ENCODE measurements at regions not wholly inside any gene's neighbourhood (a gene's known extent, or its start where the extent isn't known, plus 50 kb on each side); places are given as distances from the start of the nearest gene placed in this dataset.

- ATAC-seq: no peak
- no peaks in the 10 kb centered on the region for H3K27me3 ChIP-seq
- intact Hi-C loops (cut with DNase I): no loop called here
Measured at GRCh38 chr5:117889596-117889995, 1098.8 kb downstream of the DTWD2 start.

DNA sequence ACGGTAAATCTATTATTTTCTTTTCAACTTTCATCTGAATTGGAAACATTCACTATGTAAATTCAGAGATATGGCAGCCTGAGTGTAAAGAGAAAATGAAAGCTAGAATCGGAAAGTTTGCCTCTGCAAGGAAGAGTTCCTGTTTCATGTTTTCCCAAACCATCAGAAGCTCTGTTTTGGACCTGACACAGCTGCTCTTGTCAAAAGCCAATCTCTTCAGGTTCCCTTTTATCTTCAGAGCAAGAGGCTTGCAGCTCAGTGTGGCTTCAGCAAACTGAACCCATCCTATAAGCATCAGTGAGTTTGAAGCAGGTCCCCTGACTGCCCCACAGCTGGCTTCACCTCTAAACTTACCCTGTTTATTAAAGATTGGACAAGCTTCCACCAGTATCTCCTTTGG lies 1099.7 kb downstream of the DTWD2 start:
- DNase-seq: no peak
- intact Hi-C loops (cut with DNase I): no loop called here
- no peaks in the 10 kb centered on the region for H3K27me3 ChIP-seq
- H3K9me3 ChIP-seq: no peaks in the 10 kb centered on the region
- TF ChIP-seq, protein P1, sequence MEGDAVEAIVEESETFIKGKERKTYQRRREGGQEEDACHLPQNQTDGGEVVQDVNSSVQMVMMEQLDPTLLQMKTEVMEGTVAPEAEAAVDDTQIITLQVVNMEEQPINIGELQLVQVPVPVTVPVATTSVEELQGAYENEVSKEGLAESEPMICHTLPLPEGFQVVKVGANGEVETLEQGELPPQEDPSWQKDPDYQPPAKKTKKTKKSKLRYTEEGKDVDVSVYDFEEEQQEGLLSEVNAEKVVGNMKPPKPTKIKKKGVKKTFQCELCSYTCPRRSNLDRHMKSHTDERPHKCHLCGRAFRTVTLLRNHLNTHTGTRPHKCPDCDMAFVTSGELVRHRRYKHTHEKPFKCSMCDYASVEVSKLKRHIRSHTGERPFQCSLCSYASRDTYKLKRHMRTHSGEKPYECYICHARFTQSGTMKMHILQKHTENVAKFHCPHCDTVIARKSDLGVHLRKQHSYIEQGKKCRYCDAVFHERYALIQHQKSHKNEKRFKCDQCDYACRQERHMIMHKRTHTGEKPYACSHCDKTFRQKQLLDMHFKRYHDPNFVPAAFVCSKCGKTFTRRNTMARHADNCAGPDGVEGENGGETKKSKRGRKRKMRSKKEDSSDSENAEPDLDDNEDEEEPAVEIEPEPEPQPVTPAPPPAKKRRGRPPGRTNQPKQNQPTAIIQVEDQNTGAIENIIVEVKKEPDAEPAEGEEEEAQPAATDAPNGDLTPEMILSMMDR (IDR thresholded peaks at IDR 0.05): no peak
- H3K4me1 ChIP-seq: peaks cover 8% of the 10 kb centered on the region
- peak overlapping the region; percentile 43 for H3K27ac ChIP-seq
- peak overlapping the region; percentile 29 for H3K4me3 ChIP-seq
- ATAC-seq: peak; percentile 47
- no peaks in the 10 kb centered on the region for H3K36me3 ChIP-seq

More at GRCh38 chr5:117889596-117889995, 1098.8 kb downstream of the DTWD2 start:
- TF ChIP-seq, protein P1 (IDR thresholded peaks at IDR 0.05): no peak
- Histone ChIP-seq H3K36me3 (no peaks in the 10 kb centered on the region), H3K4me1 (peaks cover 8% of the 10 kb centered on the region), H3K27ac (no peak overlapping the region), H3K4me3 (no peak overlapping the region), H3K9me3 (no peaks in the 10 kb centered on the region)
- no peak for DNase-seq

GRCh38 chr5:117881426-117882230 lies 1106.7 kb downstream of the DTWD2 start:
- no peak overlapping the region for H3K4me3 ChIP-seq
- intact Hi-C loops (cut with DNase I): no loop called here
- DNase-seq (no peak), ATAC-seq (no peak)
- H3K36me3 ChIP-seq: no peaks in the 10 kb centered on the region
- no peaks in the 10 kb centered on the region for H3K9me3 ChIP-seq
- no peaks in the 10 kb centered on the region for H3K4me1 ChIP-seq
- no peaks in the 10 kb centered on the region for H3K27me3 ChIP-seq
- no peak overlapping the region for H3K27ac ChIP-seq
- TF ChIP-seq, protein P1 (IDR thresholded peaks at IDR 0.05): no peak

GRCh38 chr5:117880932-117881331 lies 1107.4 kb downstream of the DTWD2 start:
- intact Hi-C loops (cut with DNase I): no loop called here
- Histone ChIP-seq H3K9me3 (no peaks in the 10 kb centered on the region), H3K27me3 (no peaks in the 10 kb centered on the region), H3K27ac (no peak overlapping the region), H3K4me1 (no peaks in the 10 kb centered on the region), H3K36me3 (no peaks in the 10 kb centered on the region), H3K4me3 (no peak overlapping the region)
- TF ChIP-seq, protein P1 (IDR thresholded peaks at IDR 0.05): no peak
- ATAC-seq: no peak
- no peak for DNase-seq

GRCh38 chr5:117877731-117878130 lies 1110.6 kb downstream of the DTWD2 start:
- H3K4me1 ChIP-seq: no peaks in the 10 kb centered on the region

More at GRCh38 chr5:117877731-117878130, 1110.6 kb downstream of the DTWD2 start:
- Histone ChIP-seq H3K27ac (no peak overlapping the region), H3K36me3 (no peaks in the 10 kb centered on the region), H3K27me3 (no peaks in the 10 kb centered on the region), H3K4me3 (no peak overlapping the region), H3K9me3 (no peaks in the 10 kb centered on the region)
- ATAC-seq (no peak), DNase-seq (no peak)
- TF ChIP-seq, protein P1 (IDR thresholded peaks at IDR 0.05): no peak
- intact Hi-C loops (cut with DNase I): no loop called here
